Mucosa of stomach (tissue), 1 donor: ENCODE measurements at regions not wholly inside any gene's neighbourhood (a gene's known extent, or its start where the extent isn't known, plus 50 kb on each side); places are given as distances from the start of the nearest gene placed in this dataset.

ENCODE experiments used
- H3K27me3 ChIP-seq: one replicate; pipeline ENCODE4 v1.7.0; 2013; ENCODE audit warnings: mild to moderate bottlenecking, low read length; ENCODE audit not compliant: control insufficient read depth, insufficient read depth
- H3K36me3 ChIP-seq: one replicate; pipeline ENCODE4 v1.7.0; 2013; ENCODE audit warnings: low read length; ENCODE audit not compliant: control insufficient read depth, insufficient read depth
- H3K4me1 ChIP-seq: one replicate; pipeline ENCODE4 v1.7.0; 2013; ENCODE audit warnings: mild to moderate bottlenecking, low read length; ENCODE audit not compliant: control insufficient read depth, insufficient read depth
- H3K4me3 ChIP-seq: one replicate; pipeline ENCODE4 v1.7.0; 2013; ENCODE audit warnings: low read length
- H3K9ac ChIP-seq: one replicate; pipeline ENCODE4 v1.7.0; 2013; ENCODE audit warnings: mild to moderate bottlenecking, low read length, moderate library complexity
- H3K9me3 ChIP-seq: one replicate; pipeline ENCODE4 v1.7.0; 2013; ENCODE audit warnings: mild to moderate bottlenecking, low read length, moderate library complexity; ENCODE audit not compliant: control insufficient read depth
- donor health status: Pancreatic carcinoma.

DNA sequence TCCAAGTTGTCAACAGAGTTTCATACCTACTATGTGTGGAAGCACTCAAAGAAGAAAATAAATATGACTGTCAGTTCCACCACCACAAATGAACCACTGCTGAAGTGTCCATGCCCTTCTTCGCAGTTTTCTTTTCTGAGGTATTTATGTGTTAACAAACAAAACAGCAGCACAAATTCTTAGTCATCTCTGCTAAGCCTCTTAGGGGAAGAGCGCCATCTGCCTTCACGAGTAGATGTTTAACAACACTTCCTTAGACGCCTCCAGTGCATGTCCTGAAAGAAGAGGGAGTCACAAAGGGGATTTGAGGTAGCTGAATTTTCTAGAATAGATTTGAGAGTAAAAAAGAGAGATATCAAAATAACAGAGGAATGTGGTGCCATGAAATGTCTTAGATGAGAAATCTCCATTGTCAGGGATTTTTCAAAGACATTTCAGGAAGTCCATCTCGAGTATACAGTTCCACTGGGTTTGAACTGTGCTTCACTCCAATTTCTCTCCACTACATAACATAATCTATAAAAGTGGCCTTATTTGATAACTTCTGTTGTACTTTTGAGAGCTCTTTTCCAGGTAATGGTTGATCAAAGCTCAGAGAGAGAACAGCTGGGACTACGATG lies 775.3 kb upstream of the POM121L12 start:
- H3K4me1 ChIP-seq: no peaks in the 10 kb centered on the region
- H3K9me3 ChIP-seq: no peaks in the 10 kb centered on the region
- H3K36me3 ChIP-seq: no peaks in the 10 kb centered on the region
- no peak overlapping the region for H3K9ac ChIP-seq
- H3K27me3 ChIP-seq: no peaks in the 10 kb centered on the region
- H3K4me3 ChIP-seq: no peak overlapping the region

DNA sequence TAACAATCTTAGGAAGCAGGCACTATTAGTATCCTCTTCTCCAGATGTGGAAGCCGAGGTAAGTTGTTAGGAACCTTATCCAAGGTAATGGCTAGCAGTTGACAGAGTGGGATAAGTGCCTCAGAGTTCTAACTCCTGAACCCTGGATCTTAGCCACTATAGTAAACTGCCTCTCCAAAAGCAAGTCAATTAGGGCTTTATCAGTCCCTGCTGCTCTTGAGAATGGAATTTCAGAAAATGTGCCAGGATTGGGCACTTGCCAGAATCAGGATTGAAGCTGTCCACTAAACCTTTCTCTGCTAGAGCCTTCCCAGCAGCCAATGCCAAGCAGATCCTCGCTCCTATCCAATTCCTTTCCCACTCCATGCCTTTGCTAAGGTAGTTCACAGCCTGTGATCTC lies 777.5 kb upstream of the POM121L12 start:
- no peaks in the 10 kb centered on the region for H3K4me1 ChIP-seq
- no peaks in the 10 kb centered on the region for H3K27me3 ChIP-seq

DNA sequence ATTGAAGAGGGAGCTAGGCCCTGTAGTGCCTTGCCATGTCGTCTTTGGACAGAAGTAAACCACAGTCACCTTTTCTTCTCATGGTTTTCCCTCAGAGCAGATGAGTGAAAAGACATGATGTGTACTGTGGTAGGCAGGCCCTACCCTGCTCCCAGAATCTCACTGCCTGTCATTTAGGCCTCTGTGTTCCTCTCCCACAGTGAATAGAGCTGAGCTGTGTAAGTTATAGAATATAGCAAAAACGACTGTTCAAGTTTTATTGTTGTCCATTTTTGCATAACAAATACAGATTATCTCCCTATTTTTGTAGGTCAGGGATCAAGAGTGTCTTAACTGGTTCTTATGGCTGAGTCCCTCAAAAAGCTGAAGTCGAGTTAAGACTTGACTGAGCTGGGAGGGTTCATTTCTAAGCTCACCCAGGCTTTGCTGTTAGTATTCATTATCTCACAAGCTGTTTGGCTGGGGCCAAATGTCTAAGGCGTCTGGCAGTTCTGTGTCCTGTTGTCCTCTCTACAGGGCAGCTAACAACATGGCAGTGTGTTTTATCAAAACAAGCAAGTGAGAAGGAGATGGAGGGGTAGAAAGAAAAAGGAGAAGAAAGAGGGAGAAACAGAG lies 780.9 kb upstream of the POM121L12 start:
- Histone ChIP-seq H3K9ac (no peak overlapping the region), H3K4me1 (no peaks in the 10 kb centered on the region), H3K36me3 (no peaks in the 10 kb centered on the region), H3K4me3 (no peak overlapping the region), H3K9me3 (no peaks in the 10 kb centered on the region), H3K27me3 (no peaks in the 10 kb centered on the region)

More for the DNA sequence above, 777.5 kb upstream of the POM121L12 start:
- Histone ChIP-seq H3K36me3 (no peaks in the 10 kb centered on the region), H3K9ac (no peak overlapping the region), H3K4me3 (no peak overlapping the region), H3K9me3 (no peaks in the 10 kb centered on the region)

DNA sequence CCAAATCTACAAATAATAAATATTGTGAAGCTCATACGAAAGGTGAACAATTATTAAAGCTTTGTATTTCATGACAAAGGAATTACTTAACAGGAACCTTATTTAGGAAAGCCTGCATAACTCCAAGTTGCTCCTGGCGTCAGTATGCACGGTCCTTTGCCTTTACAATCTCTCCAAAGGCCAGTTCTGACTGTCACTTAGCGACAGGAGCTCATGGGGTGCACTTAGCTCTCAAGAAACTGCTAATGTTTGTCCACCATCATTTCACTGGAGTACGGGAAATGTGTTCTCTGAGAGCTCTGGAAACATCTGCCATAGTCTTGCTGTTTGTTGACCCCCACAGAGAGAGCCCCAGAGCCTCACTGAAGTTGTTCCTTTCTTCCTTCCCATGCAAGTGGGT lies 781.5 kb upstream of the POM121L12 start:
- H3K36me3 ChIP-seq: no peaks in the 10 kb centered on the region
- H3K9ac ChIP-seq: no peak overlapping the region
- no peaks in the 10 kb centered on the region for H3K9me3 ChIP-seq
- no peak overlapping the region for H3K4me3 ChIP-seq
- H3K27me3 ChIP-seq: no peaks in the 10 kb centered on the region
- no peaks in the 10 kb centered on the region for H3K4me1 ChIP-seq

DNA sequence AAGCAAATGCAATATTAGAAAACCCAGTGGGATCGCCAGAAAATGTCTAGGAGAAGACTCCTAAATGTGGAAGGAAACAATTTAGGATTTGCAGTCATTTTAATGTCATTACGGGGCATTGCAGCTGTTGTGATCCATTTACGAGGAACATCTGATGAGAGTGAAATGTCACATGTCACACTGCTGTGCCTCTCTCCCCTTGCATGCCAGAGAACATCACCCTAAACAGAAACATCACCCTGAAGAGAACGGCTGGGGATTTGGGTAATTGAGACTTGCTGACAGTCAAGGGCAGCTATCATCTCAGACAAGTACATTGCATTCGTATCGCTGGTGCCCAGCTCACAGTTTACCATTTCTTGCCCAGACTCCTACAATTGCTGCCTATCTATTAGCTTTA lies 785.7 kb upstream of the POM121L12 start:
- no peaks in the 10 kb centered on the region for H3K4me1 ChIP-seq
- H3K9ac ChIP-seq: no peak overlapping the region
- no peak overlapping the region for H3K4me3 ChIP-seq
- H3K9me3 ChIP-seq: no peaks in the 10 kb centered on the region
- H3K36me3 ChIP-seq: no peaks in the 10 kb centered on the region
- no peaks in the 10 kb centered on the region for H3K27me3 ChIP-seq

DNA sequence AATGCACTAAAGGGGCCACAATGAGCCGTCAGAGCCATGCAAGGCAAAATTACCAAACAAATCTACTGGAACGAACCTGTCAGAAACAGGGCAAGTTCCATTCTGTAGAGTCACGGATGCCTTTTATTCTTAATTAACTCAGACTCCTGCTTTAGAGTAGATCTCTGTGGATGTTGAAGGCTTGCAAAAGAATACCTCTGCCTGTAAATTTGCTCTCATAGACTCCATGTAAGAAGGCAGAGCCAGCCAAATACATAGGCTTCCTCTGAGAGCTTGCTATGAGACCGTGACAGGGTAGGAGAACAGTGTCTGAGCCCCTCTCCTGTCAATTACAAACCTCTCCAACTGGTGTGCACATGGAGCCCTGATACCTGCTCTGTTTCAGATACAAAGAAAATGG lies 787.9 kb upstream of the POM121L12 start:
- Histone ChIP-seq H3K9me3 (no peaks in the 10 kb centered on the region), H3K4me3 (no peak overlapping the region), H3K4me1 (no peaks in the 10 kb centered on the region), H3K36me3 (no peaks in the 10 kb centered on the region), H3K9ac (no peak overlapping the region), H3K27me3 (no peaks in the 10 kb centered on the region)

DNA sequence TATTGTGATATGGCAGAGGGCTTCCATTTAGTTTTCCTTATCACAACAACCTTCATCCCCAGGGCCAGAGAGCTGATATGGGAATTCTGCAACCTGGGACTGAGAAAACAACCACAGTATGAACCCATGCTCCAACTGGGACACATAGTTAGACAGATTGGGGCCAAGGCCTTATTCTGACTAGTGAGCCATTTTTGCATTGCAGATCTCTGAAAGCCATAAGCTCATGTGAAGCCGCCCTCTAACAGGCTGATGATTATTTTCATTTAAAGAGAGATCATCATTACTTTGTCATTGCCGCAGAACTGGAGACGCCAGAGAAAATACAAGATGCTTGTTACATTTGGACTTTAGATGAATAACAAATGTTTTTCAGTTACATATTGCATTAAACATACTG lies 791.7 kb upstream of the POM121L12 start:
- no peak overlapping the region for H3K9ac ChIP-seq
- H3K27me3 ChIP-seq: no peaks in the 10 kb centered on the region
- no peaks in the 10 kb centered on the region for H3K36me3 ChIP-seq
- no peaks in the 10 kb centered on the region for H3K9me3 ChIP-seq
- no peaks in the 10 kb centered on the region for H3K4me1 ChIP-seq
- no peak overlapping the region for H3K4me3 ChIP-seq

DNA sequence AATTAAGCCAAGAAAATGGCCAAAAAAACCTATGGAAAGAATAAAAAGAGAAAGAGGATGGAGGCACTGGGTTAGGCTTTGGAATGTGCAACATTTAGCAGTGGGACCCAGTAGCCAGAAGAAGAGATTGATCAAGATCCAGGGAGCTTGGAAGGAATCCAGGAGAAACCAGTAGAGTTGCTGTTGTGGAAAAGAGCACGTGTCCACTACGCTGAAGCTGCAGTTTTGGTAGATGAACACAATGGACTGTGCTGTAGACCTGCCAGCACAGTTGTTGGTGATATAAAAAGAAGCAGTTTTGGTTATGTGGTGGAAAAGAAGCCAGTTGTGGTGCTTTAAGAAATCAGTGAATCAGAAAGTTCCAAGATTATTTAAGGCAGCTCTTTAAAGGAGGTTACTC lies 802.2 kb upstream of the POM121L12 start:
- Histone ChIP-seq H3K27me3 (no peaks in the 10 kb centered on the region), H3K9ac (no peak overlapping the region), H3K4me3 (no peak overlapping the region), H3K36me3 (no peaks in the 10 kb centered on the region), H3K4me1 (no peaks in the 10 kb centered on the region), H3K9me3 (no peaks in the 10 kb centered on the region)

DNA sequence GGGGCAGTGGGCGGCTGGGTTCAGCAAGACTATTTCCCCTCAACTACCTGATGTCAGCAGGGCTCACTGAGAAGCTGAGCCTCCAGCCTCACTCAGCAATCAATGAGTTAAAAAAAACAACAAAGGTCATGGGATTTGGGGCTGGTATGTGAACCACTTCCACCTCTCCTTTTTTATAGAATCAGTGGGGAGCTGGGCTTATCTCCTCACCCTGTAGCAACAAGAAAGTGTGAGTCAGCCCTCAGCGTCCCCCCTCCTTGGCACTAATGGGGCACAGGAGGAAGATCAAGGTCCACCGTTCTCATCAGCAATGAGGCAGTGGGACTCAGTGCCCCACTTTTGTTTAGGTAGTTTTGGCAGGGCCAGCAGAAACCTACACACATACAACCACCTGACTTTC lies 823.5 kb upstream of the POM121L12 start:
- H3K36me3 ChIP-seq: no peaks in the 10 kb centered on the region
- no peaks in the 10 kb centered on the region for H3K9me3 ChIP-seq
- H3K4me1 ChIP-seq: peaks cover 5% of the 10 kb centered on the region
- H3K9ac ChIP-seq: no peak overlapping the region
- no peaks in the 10 kb centered on the region for H3K27me3 ChIP-seq
- no peak overlapping the region for H3K4me3 ChIP-seq

DNA sequence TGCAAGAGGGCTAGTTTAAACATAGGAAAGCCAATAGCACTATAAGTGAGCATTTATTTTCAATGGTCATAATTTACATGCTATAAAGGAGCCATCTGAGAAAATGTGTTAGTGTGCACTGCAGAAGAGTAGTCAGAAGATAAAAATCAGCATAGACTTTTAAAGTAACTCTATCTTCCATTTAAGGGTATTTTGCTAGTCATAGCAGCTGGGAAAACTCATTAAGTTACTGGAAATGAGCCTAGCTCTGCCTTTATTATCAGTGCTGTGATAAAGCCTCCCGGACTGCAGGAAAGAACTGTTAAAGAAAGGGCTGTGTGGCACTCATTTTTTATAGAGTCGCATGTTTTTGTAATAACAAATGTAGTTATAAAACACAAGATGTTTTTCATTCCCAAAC lies 825.8 kb upstream of the POM121L12 start:
- Histone ChIP-seq H3K9ac (no peak overlapping the region), H3K4me3 (no peak overlapping the region), H3K27me3 (no peaks in the 10 kb centered on the region), H3K4me1 (peaks cover 5% of the 10 kb centered on the region), H3K9me3 (no peaks in the 10 kb centered on the region), H3K36me3 (no peaks in the 10 kb centered on the region)

DNA sequence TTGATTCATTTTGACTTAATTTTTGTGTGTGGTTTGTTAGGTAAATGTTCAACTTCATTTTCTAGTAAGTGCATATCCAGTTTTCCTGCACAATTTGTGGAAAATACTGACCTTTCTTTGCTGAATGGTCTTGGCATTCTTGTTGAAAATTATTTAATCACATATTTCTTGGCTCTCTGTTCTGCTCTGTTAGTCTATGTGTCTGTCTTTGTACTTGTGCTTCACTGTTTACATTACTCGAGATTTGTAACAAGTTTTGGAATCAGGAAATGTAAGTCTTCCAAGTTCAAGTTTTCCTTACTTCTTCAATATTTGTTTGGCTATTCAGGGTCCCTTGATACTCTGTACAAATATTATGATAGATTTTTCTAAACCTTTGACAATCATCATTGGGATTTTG lies 838.2 kb upstream of the POM121L12 start:
- no peaks in the 10 kb centered on the region for H3K4me1 ChIP-seq
- no peak overlapping the region for H3K9ac ChIP-seq
- H3K27me3 ChIP-seq: no peaks in the 10 kb centered on the region
- H3K4me3 ChIP-seq: no peak overlapping the region
- no peaks in the 10 kb centered on the region for H3K9me3 ChIP-seq
- H3K36me3 ChIP-seq: no peaks in the 10 kb centered on the region

DNA sequence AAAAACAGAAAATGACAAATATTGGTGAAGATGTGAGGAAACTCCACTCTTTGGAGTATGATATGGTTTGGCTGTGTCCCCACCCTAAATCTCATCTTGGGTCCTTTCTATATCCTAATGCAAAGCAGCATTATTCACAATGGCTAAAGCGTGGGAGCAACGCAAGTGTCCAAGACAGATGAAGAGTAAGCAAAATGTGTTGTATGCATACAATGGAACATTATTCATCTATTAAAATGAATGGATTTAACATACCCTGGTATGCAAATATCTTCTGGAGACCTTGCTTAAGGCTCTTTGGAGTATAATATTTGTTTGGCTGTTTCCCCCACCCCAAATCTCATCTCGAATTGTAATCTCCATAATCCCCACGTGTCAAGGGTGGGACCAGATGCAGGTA lies 839.8 kb upstream of the POM121L12 start:
- H3K4me3 ChIP-seq: no peak overlapping the region
- H3K4me1 ChIP-seq: no peaks in the 10 kb centered on the region
- no peaks in the 10 kb centered on the region for H3K9me3 ChIP-seq
- H3K27me3 ChIP-seq: no peaks in the 10 kb centered on the region
- no peak overlapping the region for H3K9ac ChIP-seq
- no peaks in the 10 kb centered on the region for H3K36me3 ChIP-seq
